NB4 (cell line): ENCODE measurements at regions not wholly inside any gene's neighbourhood (a gene's known extent, or its start where the extent isn't known, plus 50 kb on each side); places are given as distances from the start of the nearest gene placed in this dataset.

Experiments
- CTCF ChIP-seq: IDR thresholded peaks from one replicate; pipeline ENCODE4 v1.5.1; 2012; ENCODE audit warnings: low read depth, low read length
- POLR2A ChIP-seq: IDR thresholded peaks from 2 replicates; pipeline ENCODE4 v1.6.1; 2011; ENCODE audit warnings: mild to moderate bottlenecking; ENCODE audit not compliant: insufficient read length; ENCODE audit errors: extremely low read depth

DNA sequence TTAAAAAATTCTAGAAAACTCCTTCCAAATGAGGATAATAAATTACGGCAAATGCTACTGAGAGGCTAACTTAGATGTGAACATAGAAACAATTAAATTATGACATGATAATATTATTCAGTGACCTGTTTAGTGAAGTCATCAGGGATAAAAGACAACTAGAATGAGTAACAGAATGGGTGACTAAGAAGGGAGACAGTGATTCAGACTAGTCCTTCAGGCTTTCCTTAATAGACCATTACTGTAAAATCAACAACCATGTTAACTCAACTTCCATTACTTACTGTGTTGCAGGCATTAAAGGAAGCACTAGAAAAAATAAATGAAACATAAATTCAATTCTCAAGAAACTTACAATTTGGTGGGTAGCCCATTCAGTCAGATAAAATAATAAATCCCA is 543.9 kb upstream of the LRFN5 start:
- TF ChIP-seq CTCF, result no peak
- no peak for TF ChIP-seq POLR2A
